WTC11 (cell line): ENCODE measurements at regions not wholly inside any gene's neighbourhood (a gene's known extent, or its start where the extent isn't known, plus 50 kb on each side); places are given as distances from the start of the nearest gene placed in this dataset.

Source experiments
- ATAC-seq: fragments of 200-7000 bp; cut with Tn5 transposase; 2 replicates; pipeline ENCODE4 v1.10.0; 2021; ENCODE audit warnings: mild to moderate bottlenecking, moderate library complexity
- CTCF ChIA-PET: fragments of 300-600 bp; sonication (Branson Sonifier 250); formaldehyde crosslinking; loops from one replicate; lab custom pipeline; 2021; ENCODE audit warnings: antibody characterized with exemption; lab: Charles Lee
- POLR2A ChIA-PET: fragments of 350-600 bp; sonication (Branson Sonifier 250); formaldehyde crosslinking; loops from one replicate; lab custom pipeline; 2021; ENCODE audit warnings: antibody characterized with exemption; lab: Charles Lee
- DNase-seq: peaks from one replicate; pipeline ENCODE4 v3.0.0; 2021; ENCODE audit warnings: low spot score
- H3K27ac Mint-ChIP-seq: 2 replicates; pipeline ENCODE4 v1.8.0; 2021; ENCODE audit warnings: mixed read lengths
- H3K27me3 Mint-ChIP-seq: 2 replicates; pipeline ENCODE4 v1.8.0; 2021; ENCODE audit warnings: low read depth, mild to moderate bottlenecking, moderate library complexity, mixed read lengths
- H3K36me3 Mint-ChIP-seq: 2 replicates; pipeline ENCODE4 v1.8.0; 2021; ENCODE audit warnings: mixed read lengths
- H3K4me1 Mint-ChIP-seq: 2 replicates; pipeline ENCODE4 v1.8.0; 2022; ENCODE audit warnings: mixed read lengths
- H3K4me3 Mint-ChIP-seq: 2 replicates; pipeline ENCODE4 v1.8.0; 2021; ENCODE audit warnings: mild to moderate bottlenecking, moderate library complexity, mixed read lengths
- H3K9me3 Mint-ChIP-seq: 2 replicates; pipeline ENCODE4 v1.8.0; 2021; ENCODE audit warnings: mixed read lengths
- AFF4 ChIP-seq: sonication (generic); formaldehyde crosslinking; IDR thresholded peaks from 2 replicates; pipeline ENCODE4 v1.8.1; 2023; ENCODE audit warnings: mild to moderate bottlenecking, missing genetic modification reagents, borderline replicate concordance
- ATF2 ChIP-seq: sonication (generic); formaldehyde crosslinking; IDR thresholded peaks from 2 replicates; pipeline ENCODE4 v1.8.1; 2022; ENCODE audit warnings: low read depth, missing genetic modification reagents, borderline replicate concordance
- CREM ChIP-seq: sonication (generic); formaldehyde crosslinking; IDR thresholded peaks from 2 replicates; pipeline ENCODE4 v1.8.1; 2022; ENCODE audit warnings: mild to moderate bottlenecking, missing genetic modification reagents, moderate library complexity
- ESRRA ChIP-seq: sonication (generic); formaldehyde crosslinking; IDR thresholded peaks from 2 replicates; pipeline ENCODE4 v1.8.1; 2022; ENCODE audit warnings: mild to moderate bottlenecking, missing genetic modification reagents, borderline replicate concordance
- FOXK1 ChIP-seq: sonication (generic); formaldehyde crosslinking; IDR thresholded peaks from 2 replicates; pipeline ENCODE4 v1.8.0; 2022; ENCODE audit warnings: mild to moderate bottlenecking, moderate library complexity, missing genetic modification reagents
- IRF2 ChIP-seq: sonication (generic); formaldehyde crosslinking; IDR thresholded peaks from 2 replicates; pipeline ENCODE4 v1.8.0; 2022; ENCODE audit warnings: low read depth, missing genetic modification reagents, borderline replicate concordance
- JAZF1 ChIP-seq: fragments of 250-450 bp; sonication (Bioruptor Pico); IDR thresholded peaks from 2 replicates; pipeline ENCODE4 v1.9.0; 2021; ENCODE audit warnings: moderate library complexity, mild to moderate bottlenecking, inconsistent platforms
- NFATC4 ChIP-seq: fragments of 250-450 bp; sonication (Bioruptor Pico); IDR thresholded peaks from 2 replicates; pipeline ENCODE4 v1.9.0; 2021; ENCODE audit warnings: mild to moderate bottlenecking
- PRRX2 ChIP-seq: fragments of 250-450 bp; sonication (Bioruptor Pico); IDR thresholded peaks from 2 replicates; pipeline ENCODE4 v1.8.0; 2021; ENCODE audit warnings: mild to moderate bottlenecking
- SMAD3 ChIP-seq: sonication (generic); formaldehyde crosslinking; IDR thresholded peaks from 2 replicates; pipeline ENCODE4 v1.8.0; 2022; ENCODE audit warnings: missing genetic modification reagents, mild to moderate bottlenecking, borderline replicate concordance
- TCF7 ChIP-seq: sonication (generic); formaldehyde crosslinking; IDR thresholded peaks from 2 replicates; pipeline ENCODE4 v1.8.0; 2022; ENCODE audit warnings: mild to moderate bottlenecking, low read depth, missing genetic modification reagents, moderate library complexity
- TP53 ChIP-seq: sonication (generic); formaldehyde crosslinking; IDR thresholded peaks from 2 replicates; pipeline ENCODE4 v1.8.1; 2023; ENCODE audit warnings: mild to moderate bottlenecking, missing genetic modification reagents
- ZNF138 ChIP-seq: sonication (generic); formaldehyde crosslinking; conservative IDR thresholded peaks from 2 replicates; pipeline ENCODE4 v1.8.1; 2022; ENCODE audit warnings: mild to moderate bottlenecking, moderate library complexity, missing genetic modification reagents
- ZNF219 ChIP-seq: sonication (generic); formaldehyde crosslinking; IDR thresholded peaks from 2 replicates; pipeline ENCODE4 v1.8.0; 2023; ENCODE audit warnings: missing genetic modification reagents, mild to moderate bottlenecking, borderline replicate concordance
- ZNF263 ChIP-seq: sonication (generic); formaldehyde crosslinking; IDR thresholded peaks from 2 replicates; pipeline ENCODE4 v1.8.1; 2022; ENCODE audit warnings: low read depth, mild to moderate bottlenecking, moderate library complexity, missing genetic modification reagents
- ZNF671 ChIP-seq: fragments of 250-450 bp; sonication (Bioruptor Pico); IDR thresholded peaks from 2 replicates; pipeline ENCODE4 v1.8.0; 2021; ENCODE audit warnings: mild to moderate bottlenecking
- TF ChIP-seq, protein P1 (sequence below): sonication (generic); formaldehyde crosslinking; IDR thresholded peaks from 2 replicates; pipeline ENCODE4 v1.8.1; 2023; ENCODE audit warnings: mild to moderate bottlenecking, moderate library complexity, missing genetic modification reagents
- TF ChIP-seq, protein P2 (sequence below): sonication (generic); formaldehyde crosslinking; IDR thresholded peaks from 2 replicates; pipeline ENCODE4 v1.8.0; 2023; ENCODE audit warnings: mild to moderate bottlenecking, missing genetic modification reagents
- TF ChIP-seq, protein P3 (sequence below): fragments of 250-450 bp; sonication (Bioruptor Pico); IDR thresholded peaks from 2 replicates; pipeline ENCODE4 v1.9.0; 2021; ENCODE audit warnings: mild to moderate bottlenecking

- H3K27ac Mint-ChIP-seq: no peak overlapping the region
- H3K4me1 Mint-ChIP-seq: peaks cover 4% of the 10 kb centered on the region; the same call in 1 of the 2 replicates
- DNase-seq: no peak
- no peak overlapping the region for H3K4me3 Mint-ChIP-seq
- TF ChIP-seq, protein P1, sequence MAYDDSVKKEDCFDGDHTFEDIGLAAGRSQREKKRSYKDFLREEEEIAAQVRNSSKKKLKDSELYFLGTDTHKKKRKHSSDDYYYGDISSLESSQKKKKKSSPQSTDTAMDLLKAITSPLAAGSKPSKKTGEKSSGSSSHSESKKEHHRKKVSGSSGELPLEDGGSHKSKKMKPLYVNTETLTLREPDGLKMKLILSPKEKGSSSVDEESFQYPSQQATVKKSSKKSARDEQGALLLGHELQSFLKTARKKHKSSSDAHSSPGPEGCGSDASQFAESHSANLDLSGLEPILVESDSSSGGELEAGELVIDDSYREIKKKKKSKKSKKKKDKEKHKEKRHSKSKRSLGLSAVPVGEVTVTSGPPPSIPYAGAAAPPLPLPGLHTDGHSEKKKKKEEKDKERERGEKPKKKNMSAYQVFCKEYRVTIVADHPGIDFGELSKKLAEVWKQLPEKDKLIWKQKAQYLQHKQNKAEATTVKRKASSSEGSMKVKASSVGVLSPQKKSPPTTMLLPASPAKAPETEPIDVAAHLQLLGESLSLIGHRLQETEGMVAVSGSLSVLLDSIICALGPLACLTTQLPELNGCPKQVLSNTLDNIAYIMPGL: no peak
- TF ChIP-seq NFATC4 (CRISPR knock-in tag) (no peak), FOXK1 (CRISPR knock-in tag) (no peak), IRF2 (CRISPR knock-in tag) (no peak), ZNF263 (CRISPR knock-in tag) (no peak), TP53 (CRISPR knock-in tag) (no peak), SMAD3 (CRISPR knock-in tag) (no peak), ZNF138 (no peak), JAZF1 (CRISPR knock-in tag) (no peak), ZNF671 (CRISPR knock-in tag) (no peak)
- CTCF ChIA-PET: interaction anchor here (0.6 to 3.6 kb wide), 4 partner anchors 13 to 276 kb away, joined by 4 to 60 read pairs (median 5); no protein-coding TSS in a partner anchor
- POLR2A ChIA-PET: interaction anchor here (0.7 kb wide), 2 partner anchors 86 to 231 kb away, joined by 4 to 5 read pairs; partner anchors contain the start of gene CUL4B
- peaks cover 67% of the 10 kb centered on the region for H3K27me3 Mint-ChIP-seq
- no peak for ATAC-seq
- no peaks in the 10 kb centered on the region for H3K36me3 Mint-ChIP-seq
- H3K9me3 Mint-ChIP-seq: no peaks in the 10 kb centered on the region
Observed at GRCh38 chrX:120791013-120791643, 84.5 kb downstream of the CT47B1 start.

DNA sequence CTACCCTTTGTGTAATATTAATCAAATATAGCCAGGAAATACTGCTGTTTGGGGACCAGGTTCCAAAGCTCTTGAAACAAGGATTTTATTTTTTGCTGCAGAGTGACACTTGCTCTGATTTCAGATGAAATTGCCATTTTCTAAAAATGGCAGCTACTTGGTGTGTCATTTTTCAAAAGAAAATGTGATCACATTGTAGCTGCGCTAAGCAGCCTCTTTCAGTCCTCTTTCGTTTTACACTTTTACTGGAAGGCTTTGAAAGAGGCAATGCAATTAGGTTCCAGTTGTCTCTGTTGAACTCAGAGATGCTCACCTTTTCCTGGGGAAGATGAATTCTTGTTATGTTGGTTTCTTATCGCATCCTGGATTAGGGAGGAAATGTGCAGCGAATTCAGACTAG lies 85.1 kb downstream of the CT47B1 start:
- Mint-ChIP-seq H3K4me1 (peaks cover 4% of the 10 kb centered on the region; the same call in 1 of the 2 replicates), H3K27me3 (peaks cover 66% of the 10 kb centered on the region), H3K9me3 (no peaks in the 10 kb centered on the region), H3K27ac (no peak overlapping the region), H3K36me3 (no peaks in the 10 kb centered on the region), H3K4me3 (no peak overlapping the region)
- ATAC-seq: no peak
- ChIA-PET CTCF (interaction anchor here (1.0 to 3.6 kb wide), 5 partner anchors 11 to 276 kb away, joined by 3 to 60 read pairs (median 4); no protein-coding TSS in a partner anchor), POLR2A (interaction anchor here (0.7 kb wide), 1 partner anchor 230 kb away, joined by 4 read pairs; the partner anchor contains the start of gene CUL4B)
- no peak for DNase-seq
- TF ChIP-seq AFF4 (CRISPR knock-in tag) (no peak), IRF2 (CRISPR knock-in tag) (no peak), TCF7 (CRISPR knock-in tag) (no peak), ZNF138 (no peak), CREM (CRISPR knock-in tag) (no peak), TP53 (CRISPR knock-in tag) (no peak), SMAD3 (CRISPR knock-in tag) (no peak), ESRRA (CRISPR knock-in tag) (no peak), ATF2 (CRISPR knock-in tag) (no peak), ZNF219 (CRISPR knock-in tag) (no peak), PRRX2 (no peak), JAZF1 (CRISPR knock-in tag) (no peak)
- TF ChIP-seq, protein P2, sequence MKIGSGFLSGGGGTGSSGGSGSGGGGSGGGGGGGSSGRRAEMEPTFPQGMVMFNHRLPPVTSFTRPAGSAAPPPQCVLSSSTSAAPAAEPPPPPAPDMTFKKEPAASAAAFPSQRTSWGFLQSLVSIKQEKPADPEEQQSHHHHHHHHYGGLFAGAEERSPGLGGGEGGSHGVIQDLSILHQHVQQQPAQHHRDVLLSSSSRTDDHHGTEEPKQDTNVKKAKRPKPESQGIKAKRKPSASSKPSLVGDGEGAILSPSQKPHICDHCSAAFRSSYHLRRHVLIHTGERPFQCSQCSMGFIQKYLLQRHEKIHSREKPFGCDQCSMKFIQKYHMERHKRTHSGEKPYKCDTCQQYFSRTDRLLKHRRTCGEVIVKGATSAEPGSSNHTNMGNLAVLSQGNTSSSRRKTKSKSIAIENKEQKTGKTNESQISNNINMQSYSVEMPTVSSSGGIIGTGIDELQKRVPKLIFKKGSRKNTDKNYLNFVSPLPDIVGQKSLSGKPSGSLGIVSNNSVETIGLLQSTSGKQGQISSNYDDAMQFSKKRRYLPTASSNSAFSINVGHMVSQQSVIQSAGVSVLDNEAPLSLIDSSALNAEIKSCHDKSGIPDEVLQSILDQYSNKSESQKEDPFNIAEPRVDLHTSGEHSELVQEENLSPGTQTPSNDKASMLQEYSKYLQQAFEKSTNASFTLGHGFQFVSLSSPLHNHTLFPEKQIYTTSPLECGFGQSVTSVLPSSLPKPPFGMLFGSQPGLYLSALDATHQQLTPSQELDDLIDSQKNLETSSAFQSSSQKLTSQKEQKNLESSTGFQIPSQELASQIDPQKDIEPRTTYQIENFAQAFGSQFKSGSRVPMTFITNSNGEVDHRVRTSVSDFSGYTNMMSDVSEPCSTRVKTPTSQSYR (CRISPR knock-in tag): no peak
- TF ChIP-seq, protein P3, sequence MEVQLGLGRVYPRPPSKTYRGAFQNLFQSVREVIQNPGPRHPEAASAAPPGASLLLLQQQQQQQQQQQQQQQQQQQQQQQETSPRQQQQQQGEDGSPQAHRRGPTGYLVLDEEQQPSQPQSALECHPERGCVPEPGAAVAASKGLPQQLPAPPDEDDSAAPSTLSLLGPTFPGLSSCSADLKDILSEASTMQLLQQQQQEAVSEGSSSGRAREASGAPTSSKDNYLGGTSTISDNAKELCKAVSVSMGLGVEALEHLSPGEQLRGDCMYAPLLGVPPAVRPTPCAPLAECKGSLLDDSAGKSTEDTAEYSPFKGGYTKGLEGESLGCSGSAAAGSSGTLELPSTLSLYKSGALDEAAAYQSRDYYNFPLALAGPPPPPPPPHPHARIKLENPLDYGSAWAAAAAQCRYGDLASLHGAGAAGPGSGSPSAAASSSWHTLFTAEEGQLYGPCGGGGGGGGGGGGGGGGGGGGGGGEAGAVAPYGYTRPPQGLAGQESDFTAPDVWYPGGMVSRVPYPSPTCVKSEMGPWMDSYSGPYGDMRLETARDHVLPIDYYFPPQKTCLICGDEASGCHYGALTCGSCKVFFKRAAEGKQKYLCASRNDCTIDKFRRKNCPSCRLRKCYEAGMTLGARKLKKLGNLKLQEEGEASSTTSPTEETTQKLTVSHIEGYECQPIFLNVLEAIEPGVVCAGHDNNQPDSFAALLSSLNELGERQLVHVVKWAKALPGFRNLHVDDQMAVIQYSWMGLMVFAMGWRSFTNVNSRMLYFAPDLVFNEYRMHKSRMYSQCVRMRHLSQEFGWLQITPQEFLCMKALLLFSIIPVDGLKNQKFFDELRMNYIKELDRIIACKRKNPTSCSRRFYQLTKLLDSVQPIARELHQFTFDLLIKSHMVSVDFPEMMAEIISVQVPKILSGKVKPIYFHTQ: no peak
